Astrocyte of the hippocampus (primary cell): ENCODE measurements at regions not wholly inside any gene's neighbourhood (a gene's known extent, or its start where the extent isn't known, plus 50 kb on each side); places are given as distances from the start of the nearest gene placed in this dataset.
"Not testable (repeated sequence)": the region's sequence is repeated elsewhere in the genome, so short reads cannot be mapped to it uniquely, and the experiment has no call there.

ENCODE experiments used
- DNase-seq: peaks from one replicate; pipeline ENCODE4 v3.0.0; 2011; ENCODE audit warnings: low read depth, low spot score

GRCh38 chr9:34907044-34907443, 51.0 kb upstream of the PHF24 start:
- no peak for DNase-seq

GRCh38 chr9:34899535-34900158, 58.4 kb upstream of the PHF24 start:
- DNase-seq = peak; percentile 87

- DNase-seq = no peak
These were observed 59.2 kb upstream of the PHF24 start for GRCh38 chr9:34898846-34899245.

DNA sequence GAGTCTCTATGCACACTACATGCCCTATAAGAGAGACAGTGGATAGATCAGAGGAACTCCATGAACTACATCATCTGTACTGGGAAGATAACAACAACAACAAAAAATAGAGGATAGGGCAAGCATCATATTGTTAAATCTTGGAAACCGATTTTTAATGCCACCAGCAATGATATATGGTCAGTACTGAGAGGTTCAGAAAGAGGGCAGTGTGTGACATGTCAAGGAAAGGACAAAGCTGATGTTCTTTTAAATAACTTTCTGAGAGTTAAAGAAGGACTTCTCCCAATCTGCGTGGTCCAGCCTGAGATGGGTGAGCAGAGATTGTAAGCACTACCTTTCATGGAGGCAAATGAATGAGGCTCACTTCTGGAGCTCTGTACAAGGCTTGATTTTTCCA, 62.0 kb upstream of the PHF24 start:
- no peak for DNase-seq

DNA sequence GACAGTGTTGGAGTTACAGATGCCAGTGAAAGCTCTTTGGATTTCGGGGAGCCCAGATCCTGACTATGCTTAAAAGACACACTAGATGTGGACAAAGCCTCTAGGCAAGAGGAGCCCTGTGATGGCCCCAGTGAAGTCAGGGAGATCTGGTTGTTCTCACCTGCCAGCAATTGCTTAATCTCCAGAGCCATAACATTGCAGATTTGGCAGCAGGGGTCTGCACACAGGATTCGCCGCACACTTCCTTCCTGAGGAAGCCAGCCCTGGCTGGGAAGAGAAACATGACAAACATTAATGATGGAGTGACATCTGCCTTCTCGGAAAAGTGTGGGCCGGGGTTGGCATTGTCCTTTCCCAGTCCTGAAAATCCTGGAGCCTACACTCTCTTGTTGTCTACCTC, 65.2 kb upstream of the PHF24 start:
- no peak for DNase-seq

GRCh38 chr9:34891386-34891785, 66.7 kb upstream of the PHF24 start:
- DNase-seq = no peak

- peak; percentile 14 for DNase-seq
These were observed 70.2 kb upstream of the PHF24 start for GRCh38 chr9:34887841-34888240.

DNA sequence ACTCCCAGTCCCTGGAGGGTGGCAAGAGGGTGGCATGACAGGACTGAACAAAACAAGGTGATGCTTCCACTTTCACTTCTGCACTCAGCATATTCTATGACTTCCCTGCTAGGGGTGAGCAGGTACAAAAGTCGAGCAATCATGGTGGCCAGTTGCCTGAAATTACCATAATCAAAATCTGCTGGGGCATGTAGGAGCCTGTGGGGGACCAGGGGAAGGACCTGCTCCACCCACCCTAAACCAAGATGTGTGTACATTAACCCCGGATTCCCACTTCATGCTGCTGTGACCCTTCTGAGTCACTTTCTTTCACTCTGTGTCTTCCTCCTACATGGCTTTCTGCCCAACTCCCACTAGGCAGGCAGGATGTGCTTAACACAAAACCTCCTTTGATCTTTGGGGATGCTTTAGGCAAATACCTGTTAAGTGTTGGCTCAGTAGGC, 73.3 kb upstream of the PHF24 start:
- DNase-seq = no peak

- no peak for DNase-seq
These were observed 82.0 kb upstream of the PHF24 start for GRCh38 chr9:34876096-34876495.

GRCh38 chr9:34869390-34869789, 88.7 kb upstream of the PHF24 start:
- no peak for DNase-seq

- no peak for DNase-seq
These were observed 91.5 kb upstream of the PHF24 start for GRCh38 chr9:34866614-34867013.

- DNase-seq = no peak
These were observed 94.7 kb upstream of the PHF24 start for GRCh38 chr9:34863426-34863825.

DNA sequence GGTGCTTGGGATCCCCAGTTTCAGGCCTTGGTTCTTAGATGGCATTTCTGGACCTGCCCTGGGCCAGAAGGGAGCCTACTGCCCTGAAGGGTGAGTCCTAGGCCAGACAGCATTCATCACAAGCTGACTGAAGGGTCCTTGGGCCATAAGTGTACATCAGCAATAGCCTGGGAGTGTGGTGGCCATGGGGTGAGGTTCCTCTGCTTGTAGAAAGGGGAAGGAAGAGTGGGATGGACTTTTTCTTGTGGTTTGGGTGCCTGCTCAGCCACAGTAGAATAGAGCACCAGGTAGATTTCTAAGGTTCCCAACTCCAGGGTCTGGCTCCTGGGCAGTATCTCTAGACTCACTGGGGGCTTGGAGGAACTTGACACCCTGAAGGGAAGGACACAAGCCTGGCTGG, 95.2 kb upstream of the PHF24 start:
- no peak for DNase-seq

- no peak for DNase-seq
These were observed 96.0 kb upstream of the PHF24 start for GRCh38 chr9:34862043-34862442.

GRCh38 chr9:34855016-34855415, 103.1 kb upstream of the PHF24 start:
- not testable (repeated sequence) for DNase-seq

DNA sequence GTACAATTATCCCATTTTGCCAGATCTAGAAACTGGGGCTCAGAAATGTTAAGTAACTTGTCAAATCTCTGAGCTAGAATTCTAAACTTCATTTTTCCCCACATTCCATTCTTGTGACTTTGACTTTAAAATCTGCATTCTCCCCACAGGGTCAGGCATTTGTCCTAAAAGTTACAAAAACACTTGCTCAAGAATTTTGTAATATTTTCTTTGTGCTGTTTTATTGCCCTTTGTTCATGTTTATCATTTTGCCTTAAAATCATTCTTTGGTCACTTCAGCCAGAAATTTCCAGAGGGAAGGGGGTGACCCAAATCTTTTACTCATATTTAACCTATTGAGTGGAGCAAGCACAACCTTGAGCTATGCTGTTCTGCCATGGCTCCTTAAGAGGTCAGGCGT, 120.1 kb upstream of the CCL21 start:
- no peak for DNase-seq

- no peak for DNase-seq
These were observed 117.1 kb upstream of the CCL21 start for GRCh38 chr9:34826999-34827538.

DNA sequence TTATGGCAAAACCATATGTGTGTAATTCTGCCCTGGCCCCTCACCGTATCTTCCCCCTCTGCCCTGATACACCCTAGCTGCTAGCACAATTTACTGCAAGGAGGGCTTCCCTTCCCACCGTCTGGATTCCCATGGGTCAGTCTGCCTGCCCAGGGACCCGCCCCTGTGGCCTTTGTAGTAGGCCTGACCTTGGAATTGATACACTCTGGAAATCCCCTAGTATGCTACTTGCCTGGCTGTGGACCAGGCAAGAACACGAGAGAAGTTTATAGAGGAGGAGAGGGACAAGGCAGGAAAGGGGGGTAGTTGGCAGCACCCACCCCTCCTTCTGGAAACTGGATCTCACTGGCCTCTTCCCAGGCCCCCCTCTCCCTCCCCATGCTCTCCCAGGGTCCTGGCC, 115.8 kb upstream of the CCL21 start:
- no peak for DNase-seq

GRCh38 chr9:34823778-34824177, 113.8 kb upstream of the CCL21 start:
- DNase-seq = no peak

DNA sequence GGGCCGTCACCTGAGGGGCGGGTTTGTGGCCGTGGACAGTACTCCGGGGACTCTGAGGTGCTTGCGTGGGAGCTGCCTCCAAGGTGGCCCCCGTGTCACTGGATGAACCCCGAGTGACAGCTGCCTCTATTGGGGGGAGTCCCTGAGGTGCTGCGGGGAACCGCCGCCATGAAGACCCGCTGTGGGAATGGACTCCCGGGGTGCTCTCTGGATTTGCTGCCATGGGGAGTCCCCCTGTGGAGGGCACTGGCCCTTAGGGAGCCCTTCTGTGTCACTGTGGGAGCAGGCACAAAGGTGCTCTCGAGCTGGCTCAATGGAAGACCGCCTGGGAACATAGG, 100.2 kb upstream of the CCL21 start:
- no peak for DNase-seq

- DNase-seq = peak; percentile 33
These were observed 99.7 kb upstream of the CCL21 start for GRCh38 chr9:34809504-34810186.

GRCh38 chr9:34802916-34803315, 93.0 kb upstream of the CCL21 start:
- DNase-seq = no peak

DNA sequence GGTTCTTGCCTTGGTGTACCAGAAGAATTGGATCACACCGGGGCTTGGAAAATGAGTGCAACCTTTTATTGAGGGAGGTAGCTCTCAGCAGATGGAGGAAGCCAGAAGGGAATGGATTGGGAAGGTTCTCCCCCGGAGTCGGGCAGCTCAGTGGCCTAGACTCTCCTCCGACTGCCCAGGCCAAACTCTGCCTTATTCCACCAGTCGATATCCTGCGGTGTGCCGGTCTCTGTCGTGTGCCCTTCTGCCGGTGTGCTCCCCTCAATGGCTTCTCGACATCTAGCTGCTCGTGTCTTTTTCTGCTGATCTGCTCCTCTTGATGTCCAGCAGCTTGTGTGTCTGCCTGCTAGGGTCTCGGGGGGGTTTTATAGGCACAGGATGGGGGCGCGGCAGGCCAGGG, 87.4 kb upstream of the CCL21 start:
- DNase-seq = no peak
